NCI-H1092 (cell line): ENCODE measurements at regions not wholly inside any gene's neighbourhood (a gene's known extent, or its start where the extent isn't known, plus 50 kb on each side); places are given as distances from the start of the nearest gene placed in this dataset.
"Not testable (repeated sequence)": the region's sequence is repeated elsewhere in the genome, so short reads cannot be mapped to it uniquely, and the experiment has no call there.

Experiments used
- DNase-seq: peaks from one replicate; lab custom pipeline; 2025; lab: John Stamatoyannopoulos, UW

DNA sequence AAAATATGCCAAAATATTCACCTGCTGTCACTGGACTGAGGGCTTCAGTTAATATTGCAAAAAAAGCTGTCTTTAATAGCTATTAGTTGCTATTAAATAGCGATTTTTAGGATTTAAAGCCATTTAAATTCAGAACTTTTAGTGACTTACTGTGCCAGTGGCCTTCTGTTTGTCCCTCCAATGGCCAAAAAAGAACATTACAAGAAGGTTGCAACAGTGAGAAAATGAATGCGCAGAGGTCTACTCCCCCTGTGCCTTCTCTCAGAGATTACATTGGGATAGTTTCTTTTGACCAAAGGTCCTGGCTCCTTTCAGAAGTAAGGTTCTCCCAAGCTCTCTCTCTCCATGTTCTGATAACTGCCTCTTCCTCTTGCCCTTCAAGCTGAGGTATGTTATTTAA is 930.3 kb upstream of the ARRDC3 start:
- DNase-seq, result no peak

DNA sequence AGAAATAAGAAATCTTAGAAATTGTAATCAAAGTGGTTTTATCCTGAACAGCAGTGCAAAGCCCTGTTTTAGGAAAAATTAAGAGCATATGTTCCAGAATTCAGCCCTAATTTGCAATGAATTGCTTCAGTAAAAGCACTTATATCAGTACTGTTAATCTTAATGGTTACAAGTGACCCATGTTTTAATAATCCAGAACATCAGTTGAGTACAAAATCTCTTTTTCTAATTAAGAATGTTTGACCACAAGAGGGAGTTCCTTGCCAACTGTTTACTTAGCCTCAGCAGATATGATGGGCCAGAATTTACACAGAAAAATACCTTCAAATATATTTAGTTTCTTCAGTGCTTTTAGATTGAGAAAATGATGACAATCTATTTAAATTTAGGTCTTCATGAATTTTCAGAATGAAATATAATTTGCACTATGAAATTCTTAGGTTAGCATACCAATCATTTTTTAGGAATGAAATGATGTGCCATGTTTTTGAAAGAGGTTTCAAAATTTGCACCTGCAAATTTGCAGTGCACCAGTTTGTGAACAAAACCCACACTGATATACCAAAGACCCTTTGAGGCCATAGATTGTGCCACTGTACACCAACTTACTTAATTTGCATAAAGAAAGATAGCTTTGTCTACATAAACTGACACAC is 926.3 kb upstream of the ARRDC3 start:
- DNase-seq, result peak; percentile 21

DNA sequence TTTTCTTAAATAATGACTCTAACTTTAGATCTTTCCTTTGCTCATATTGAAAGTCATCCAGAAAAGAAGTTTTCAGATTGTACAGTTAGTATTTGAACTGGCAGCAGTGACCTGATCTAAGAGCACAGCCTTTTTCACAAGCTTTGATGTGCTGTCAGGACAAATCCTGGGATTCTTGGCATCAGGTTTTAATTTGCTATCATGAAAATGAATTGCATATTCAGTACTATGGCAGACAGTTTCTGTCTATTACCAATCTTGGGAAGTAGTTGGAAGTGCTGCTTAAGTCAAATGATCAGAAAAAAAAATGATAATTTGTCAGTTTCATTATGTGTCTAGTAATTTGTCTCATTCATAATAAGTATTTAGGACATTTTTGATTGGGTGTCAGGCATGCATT is 925.6 kb upstream of the ARRDC3 start:
- DNase-seq, result no peak

DNA sequence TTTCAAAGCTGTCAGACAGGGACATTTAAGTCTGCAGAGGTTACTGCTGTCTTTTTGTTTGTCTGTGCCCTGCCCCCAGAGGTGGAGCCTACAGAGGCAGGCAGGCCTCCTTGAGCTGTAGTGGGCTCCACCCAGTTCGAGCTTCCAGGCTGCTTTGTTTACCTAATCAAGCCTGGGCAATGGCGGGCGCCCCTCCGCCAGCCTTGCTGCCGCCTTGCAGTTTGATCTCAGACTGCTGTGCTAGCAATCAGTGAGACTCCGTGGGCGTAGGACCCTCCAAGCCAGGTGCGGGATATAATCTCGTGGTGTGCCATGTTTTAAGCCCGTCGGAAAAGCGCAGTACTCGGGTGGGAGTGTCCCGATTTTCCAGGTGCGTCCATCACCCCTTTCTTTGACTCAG is 919.2 kb upstream of the ARRDC3 start:
- not testable (repeated sequence) for DNase-seq

DNA sequence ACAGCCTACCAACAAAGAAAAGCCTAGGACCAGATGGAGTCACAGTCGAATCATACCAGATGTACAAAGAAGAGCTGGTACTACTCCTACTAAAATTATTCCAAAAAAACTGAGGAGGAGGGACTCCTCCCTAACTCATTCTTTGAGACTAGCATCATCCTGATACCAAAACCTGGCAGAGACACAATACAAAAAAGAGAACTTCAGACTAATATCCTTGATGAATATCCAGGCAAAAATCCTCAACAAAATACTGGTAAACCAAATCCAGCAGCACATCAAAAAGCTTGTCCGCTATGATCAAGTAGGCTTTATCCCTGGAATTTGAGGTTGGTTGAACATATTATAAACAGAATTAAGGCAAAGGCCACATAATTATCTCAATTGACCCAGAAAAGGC is 900.4 kb upstream of the ARRDC3 start:
- no peak for DNase-seq

DNA sequence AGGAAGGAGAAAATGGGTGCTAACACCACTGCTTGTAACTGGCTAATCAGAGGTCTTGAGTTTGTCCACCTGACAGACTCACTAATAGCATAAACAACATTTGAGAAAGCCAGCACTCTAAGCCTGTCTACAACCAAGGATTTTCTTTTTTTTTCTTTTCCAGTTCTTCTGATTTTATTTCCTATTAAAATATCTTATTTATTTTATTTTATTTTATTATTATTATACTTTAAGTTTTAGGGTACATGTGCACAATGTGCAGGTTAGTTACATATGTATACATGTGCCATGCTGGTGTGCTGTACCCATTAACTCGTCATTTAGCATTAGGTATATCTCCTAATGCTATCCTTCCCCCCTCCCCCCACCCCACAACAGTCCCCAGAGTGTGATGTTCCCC is 888.6 kb upstream of the ARRDC3 start:
- not testable (repeated sequence) for DNase-seq

DNA sequence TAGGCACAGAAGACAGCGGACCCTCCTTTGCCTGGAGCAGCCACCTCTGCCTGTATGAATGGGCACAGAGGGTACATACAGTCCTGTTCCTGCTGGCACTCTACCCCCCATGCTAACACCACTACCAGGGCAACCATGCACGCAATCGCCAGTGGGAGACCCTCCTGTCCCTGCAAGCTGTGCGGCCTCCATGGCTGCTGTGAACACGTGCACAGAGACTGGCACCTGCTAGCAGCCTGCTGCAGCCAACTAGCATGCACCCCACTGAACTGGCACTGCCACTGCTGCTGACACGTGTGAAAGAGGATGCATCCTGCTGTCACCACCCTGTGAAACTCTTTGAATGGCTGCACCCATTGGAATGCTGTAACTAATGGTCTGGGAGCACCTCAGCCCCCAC is 885.2 kb upstream of the ARRDC3 start:
- DNase-seq, result no peak

DNA sequence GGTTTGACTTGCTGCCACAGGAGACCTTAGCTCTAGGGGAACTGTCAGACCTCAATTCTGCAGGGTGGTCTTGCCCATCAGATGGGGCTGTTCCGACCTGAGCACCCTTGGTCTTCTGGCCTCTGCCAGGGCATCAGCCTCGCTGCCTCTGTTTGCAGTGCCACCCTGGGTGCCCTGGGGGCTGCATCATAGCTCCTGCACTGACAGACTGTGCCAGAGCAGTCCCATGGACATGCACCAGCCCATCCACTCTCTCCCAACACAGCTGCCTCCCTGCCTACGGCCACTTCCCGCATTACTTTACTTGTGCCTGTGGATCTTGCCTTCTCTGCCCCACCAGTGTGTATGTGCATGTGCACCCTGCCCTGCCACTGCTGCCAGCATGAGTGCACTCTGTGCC is 884.7 kb upstream of the ARRDC3 start:
- no peak for DNase-seq

DNA sequence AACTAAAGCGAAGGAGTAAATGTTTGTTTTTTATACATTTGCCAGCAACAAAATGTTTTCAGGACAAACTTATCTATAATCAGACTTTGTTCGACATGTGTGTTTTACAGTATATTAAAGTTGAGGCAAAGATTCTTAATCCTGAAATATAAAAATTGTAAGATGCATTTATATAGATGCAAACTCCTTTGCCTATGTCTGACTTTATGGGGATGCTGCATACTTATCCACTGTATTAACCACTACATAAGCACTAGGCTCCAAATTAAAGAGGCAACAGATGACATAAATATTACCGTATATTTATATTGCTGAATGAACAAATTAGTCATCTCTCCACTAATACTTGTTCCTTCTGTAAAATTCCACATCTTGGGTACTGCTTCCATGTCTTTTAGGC is 882.7 kb upstream of the ARRDC3 start:
- no peak for DNase-seq

DNA sequence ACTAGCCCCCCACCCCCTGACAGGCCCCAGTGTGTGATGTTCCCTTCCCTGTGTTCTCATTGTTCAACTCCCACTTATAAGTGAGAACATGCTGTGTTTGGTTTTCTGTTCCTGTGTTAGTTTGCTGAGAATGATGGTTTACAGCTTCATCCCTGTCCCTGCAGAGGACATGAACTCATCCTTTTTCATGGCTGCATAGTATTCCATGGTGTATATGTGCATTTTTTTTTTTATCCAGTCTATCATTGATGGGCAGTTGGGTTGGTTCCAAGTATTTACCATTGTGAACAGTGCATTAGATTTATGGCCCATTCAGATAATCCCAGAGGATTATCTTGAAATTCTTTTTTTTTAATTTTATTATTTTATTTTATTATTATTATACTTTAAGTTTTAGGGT is 872.5 kb upstream of the ARRDC3 start:
- not testable (repeated sequence) for DNase-seq

DNA sequence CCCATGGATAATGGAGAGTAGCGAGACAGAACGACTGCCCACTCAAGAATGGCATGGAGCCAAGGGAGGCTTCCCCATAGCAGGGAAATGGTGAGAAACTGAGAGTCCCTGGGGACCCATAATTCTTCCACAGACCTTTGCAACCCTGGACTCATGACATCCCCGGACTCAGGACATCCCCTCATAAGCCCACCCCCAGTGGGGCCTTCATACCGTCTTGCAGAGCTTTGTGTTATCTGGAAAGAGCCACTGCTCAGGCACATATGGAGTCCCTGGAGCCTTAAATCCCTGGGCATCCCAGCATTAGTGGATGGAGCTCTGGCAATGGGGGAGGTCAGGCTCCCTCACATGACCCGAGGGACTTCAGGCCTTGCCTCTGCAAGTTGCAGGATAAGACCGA is 865.4 kb upstream of the ARRDC3 start:
- DNase-seq, result no peak

DNA sequence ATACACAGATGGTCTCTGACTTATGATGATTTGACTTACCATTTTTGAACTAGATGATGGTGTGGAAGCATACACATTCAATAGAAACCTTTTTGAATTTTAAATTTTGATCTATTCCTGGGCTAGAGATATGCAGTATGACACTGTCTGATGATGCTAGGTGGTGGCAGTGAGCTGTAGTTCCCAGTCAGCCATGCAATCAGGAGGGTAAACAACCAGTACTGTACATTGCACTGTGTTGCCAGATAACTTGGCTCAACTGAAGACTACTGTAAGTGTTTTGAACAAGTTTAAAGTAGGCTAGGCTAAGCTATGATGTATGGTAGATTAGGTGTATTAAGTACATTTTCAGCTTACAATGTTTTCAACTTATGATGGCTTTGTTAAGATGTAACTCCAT is 859.1 kb upstream of the ARRDC3 start:
- no peak for DNase-seq

DNA sequence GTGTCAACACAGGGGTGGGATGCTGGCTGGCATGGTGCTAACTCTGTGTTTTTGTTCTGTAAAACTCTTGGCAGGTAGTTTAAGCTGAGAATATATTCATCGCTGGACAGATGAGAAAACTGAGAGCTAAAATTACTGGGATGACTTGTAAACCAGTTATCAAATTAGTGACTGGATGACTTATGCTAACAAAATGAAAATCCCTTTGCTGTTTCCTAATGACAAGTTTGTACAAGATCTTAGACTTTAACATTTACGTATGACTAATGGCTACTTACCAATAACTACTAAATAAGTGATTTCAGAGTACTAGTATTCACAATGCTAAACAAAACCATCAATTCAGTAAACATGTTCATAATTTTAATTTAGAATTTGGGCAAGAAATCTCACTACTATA is 854.8 kb upstream of the ARRDC3 start:
- DNase-seq, result no peak

DNA sequence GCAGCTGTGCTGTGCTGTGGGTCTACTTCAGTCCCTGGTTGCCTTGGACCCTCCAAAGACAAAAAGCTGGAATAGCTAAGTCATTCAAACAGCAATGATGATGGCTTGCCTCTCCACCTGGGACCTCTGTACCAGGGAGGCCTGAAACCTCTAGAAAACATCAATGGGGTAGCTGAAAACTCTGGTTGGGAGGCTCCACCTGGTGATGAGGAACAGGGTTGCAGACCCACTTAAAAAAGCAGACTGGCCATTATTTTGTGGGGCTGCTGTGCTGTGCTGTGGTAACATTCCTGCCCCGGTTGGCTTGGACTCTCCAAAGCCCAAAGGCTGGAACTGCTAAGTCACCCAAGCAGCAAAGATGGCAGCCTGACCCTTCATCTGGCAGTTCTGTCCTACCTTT is 839.3 kb upstream of the ARRDC3 start:
- no peak for DNase-seq

DNA sequence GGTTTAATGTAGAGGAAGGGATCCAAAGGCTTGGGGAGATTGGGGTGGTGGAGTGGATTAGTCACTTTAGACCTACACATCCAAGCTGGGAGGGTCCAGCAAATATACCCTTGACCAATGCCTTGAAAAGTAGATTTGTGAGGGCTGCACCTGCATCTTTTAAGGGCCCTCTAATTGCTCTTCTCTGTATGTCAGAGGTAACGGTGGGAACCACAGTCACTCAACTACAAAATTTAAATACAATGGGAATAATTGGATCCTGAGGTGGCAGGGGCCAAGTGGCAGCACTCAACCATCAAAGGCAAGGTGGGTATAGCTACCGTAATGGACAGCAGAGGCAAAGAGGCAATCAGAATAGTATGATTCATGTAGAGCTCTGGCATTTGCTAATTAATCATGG is 833.7 kb upstream of the ARRDC3 start:
- not testable (repeated sequence) for DNase-seq

DNA sequence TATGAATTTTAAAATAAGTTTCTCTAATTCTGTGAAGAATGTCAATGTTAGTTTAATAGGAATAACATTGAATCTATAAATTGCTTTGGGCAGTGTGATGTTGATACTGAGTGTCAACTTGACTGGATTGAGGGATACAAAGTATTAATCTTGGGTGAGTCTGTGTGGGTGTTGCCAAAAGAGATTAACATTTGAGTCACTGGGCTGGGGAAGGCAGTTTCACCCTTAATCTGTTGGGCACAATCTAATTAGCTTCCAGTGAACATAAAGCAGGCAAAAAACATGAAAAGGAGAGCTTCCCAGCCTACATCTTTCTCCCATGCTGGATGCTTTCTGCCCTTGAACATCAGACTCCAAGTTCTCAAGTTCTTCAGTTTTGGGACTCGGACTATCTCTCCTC is 832.0 kb upstream of the ARRDC3 start:
- DNase-seq, result no peak

DNA sequence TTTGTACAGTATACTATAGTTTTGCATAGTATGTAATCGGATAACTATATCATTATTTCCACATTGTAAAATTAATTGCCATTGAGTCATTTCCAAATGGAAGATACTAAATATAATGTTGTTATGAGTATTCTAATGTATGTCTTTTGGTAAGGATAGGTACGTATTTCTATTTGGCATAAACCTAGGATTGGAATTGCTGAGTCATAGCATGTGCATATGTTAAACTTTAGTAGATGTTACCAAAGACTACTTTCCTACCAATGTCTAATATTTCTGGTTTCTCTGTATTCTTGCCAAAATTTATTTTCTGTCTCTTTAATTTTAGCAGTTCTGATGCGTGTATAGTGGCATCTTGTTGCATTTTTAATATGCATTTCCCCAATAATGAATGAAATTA is 825.1 kb upstream of the ARRDC3 start:
- DNase-seq, result no peak

DNA sequence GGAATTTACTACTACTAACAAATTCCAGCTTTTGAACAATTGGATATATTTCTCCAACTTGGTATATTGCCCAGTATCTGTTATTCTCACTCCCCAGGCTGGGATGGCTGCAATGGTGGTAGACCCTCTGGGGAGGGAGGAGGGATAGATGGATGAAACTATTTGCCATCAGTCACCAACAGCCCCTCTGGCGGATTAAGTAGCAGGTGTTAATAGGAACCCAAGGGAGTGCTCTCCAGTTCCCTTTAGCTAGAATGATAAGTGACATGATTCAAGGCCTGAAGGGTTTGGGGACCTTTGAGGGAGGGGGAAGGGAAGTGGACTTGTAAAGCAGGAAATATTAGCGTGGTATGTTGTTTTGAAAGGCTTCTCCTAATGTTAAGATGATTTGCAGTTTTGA is 824.0 kb upstream of the ARRDC3 start:
- no peak for DNase-seq

DNA sequence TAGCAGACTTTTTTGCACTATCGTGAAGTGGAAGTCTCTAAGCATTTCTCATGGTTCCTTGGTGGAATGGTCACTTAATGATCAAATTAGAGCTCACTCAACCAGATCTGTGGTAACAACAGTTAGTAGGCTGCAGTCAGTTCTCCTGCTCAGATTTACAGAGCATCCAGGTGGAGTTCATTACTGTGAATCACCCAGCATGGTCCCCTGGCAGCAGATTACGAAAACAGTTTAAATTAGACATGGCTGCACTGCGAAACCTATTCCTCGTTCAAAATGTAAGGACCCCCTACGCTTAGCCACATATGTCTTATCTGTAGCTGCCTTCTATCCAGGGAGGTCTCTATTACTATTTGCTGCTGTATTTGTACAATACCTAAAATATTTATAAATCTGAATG is 823.6 kb upstream of the ARRDC3 start:
- DNase-seq, result no peak

DNA sequence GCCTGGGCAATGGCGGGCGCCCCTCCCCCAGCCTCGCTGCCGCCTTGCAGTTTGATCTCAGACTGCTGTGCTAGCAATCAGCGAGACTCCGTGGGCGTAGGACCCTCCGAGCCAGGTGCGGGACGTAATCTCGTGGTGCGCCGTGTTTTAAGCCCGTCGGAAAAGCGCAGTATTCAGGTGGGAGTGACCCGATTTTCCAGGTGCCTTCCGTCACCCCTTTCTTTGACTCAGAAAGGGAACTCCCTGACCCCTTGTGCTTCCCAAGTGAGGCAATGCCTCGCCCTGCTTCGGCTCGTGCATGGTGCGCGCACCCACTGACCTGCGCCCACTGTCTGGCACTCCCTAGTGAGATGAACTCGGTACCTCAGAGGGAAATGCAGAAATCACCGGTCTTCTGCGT is 815.9 kb upstream of the ARRDC3 start:
- DNase-seq, result not testable (repeated sequence)

DNA sequence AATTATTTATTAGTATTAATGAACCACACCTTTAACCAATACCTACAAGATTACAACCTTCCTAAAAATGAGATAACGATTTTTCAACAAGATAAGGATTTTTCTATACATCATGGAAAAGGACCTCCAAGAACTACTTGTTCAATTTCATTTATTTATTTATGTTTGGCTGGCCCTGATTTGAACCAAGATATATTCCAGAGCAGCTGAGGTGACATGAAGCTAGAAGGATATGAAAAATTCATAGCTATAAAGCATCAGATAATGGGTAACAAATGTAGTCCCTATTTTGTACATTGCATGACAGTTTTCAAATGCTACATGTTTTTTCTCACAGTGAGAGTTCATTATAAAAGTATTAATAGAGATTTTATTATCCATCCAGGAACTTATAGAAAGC is 798.5 kb upstream of the ARRDC3 start:
- DNase-seq, result no peak

DNA sequence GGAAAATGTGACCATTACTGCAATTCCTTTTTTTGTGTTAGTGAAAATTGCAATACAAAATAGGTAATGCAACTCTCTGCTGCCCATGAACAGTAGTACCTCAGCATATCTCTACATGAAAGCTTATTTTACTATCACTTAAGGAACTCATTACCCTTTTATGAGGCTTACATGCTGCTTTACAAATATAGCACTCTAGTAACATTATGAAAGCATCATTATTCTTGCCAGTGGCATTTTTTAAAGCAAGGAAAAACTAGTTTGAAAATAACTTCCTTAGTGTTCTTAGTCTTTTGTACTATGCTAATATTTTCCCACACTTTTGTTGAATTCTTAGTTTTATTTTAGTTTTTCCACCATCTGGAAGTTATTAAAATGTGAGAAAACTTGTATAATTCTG is 797.3 kb upstream of the ARRDC3 start:
- DNase-seq, result no peak

DNA sequence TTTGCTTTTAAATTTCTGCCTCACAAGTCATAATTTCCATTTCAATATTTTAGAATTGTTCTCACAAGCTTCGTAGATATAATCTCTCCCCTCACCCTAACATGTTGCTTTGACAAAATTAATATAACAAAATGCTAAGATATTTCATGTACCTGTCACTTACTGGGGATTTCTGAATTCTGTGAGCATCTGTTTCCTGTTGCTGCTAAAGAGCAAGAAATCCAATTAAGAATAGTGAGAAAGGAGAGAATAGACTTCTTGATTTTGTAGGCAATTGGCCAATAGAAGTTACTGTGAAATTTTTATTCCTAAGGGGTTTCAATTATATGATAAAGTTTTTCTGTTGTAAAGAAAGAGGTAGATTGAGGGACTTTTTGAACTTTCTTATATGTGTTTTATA is 796.5 kb upstream of the ARRDC3 start:
- no peak for DNase-seq

DNA sequence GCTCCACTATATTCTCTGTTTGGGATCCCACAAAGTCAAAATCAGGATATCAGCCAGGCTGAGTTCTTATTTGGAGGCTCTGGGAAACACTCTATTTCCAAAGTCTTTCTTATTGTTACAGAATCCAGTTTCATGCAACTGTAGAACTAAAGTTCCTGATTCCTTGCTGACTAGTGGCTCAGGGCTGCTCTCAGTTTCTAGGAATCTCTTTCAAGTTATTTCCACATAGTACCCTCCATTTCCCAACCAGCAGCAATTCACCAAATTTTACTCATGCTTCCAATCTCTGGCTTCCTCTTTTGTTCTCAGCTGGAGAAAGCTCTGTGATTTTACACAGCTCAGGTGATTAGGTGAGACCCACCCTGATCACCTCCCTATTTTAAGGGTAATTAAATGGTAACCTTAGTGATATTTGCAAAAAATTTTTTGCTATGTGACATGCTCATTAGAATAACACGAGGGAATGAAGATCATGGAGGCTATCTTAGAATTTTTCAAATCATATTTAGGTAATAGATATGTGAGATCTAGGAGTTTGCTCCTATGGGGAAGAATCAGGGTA is 794.9 kb upstream of the ARRDC3 start:
- no peak for DNase-seq
